ENCODE measurements at regions not wholly inside any gene's neighbourhood (a gene's known extent, or its start where the extent isn't known, plus 50 kb on each side); places are given as distances from the start of the nearest gene placed in this dataset.
"Not testable (repeated sequence)": the region's sequence is repeated elsewhere in the genome, so short reads cannot be mapped to it uniquely, and the experiment has no call there.

DNA sequence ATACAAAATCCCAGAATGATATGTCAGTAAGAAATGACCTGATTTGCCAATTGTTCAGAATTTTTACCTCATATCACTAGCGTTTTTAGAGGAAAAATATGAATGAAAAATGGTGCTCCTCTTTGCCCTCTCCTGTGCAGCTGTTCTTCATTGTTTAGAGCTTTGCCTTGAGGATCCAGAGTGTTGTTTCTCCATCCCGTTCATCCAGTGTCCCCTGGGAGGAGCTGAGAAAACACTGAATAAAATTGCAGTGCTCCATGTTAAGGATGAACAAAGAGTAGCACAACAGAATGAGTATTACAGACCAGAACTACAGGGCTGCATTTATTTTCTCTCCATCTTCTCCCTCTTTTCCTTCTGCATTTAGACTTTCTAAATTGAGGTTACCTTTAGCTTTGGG is 133.1 kb downstream of the ADCYAP1 start:
- DNase-seq (ENCODE audit: low read depth in 3 of 3, low spot score in 2 of 3) = no peak

- DNase-seq (ENCODE audit: low read depth in 3 of 3, low spot score in 2 of 3) = no peak
Observed at GRCh38 chr18:1039421-1039820, 134.8 kb downstream of the ADCYAP1 start.

DNA sequence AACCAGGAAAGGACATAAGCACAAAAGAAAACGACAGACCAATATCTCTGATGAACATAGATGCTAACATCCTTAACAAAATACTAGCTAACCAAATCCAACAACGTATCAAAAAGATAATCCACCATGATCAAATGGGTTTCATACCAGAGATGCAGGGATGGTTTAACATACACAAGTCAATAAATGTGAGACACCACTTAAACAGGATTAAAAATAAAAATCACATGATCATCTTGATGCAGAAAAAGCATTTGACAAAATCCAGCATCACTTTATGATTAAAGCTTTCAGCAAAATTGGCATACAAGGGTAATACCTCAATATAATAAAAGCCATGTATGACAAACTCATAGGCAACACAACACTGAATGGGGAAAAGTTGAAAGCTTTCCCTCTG is 138.4 kb downstream of the ADCYAP1 start:
- DNase-seq (ENCODE audit: low read depth in 3 of 3, low spot score in 2 of 3) = not testable (repeated sequence)

GRCh38 chr18:1045658-1046057 is 141.0 kb downstream of the ADCYAP1 start:
- DNase-seq (ENCODE audit: low read depth in 3 of 3, low spot score in 2 of 3) = no peak

- DNase-seq (ENCODE audit: low read depth in 3 of 3, low spot score in 2 of 3) = no peak
Observed at GRCh38 chr18:1047406-1047805, 142.7 kb downstream of the ADCYAP1 start.

GRCh38 chr18:1048032-1048431 is 143.4 kb downstream of the ADCYAP1 start:
- DNase-seq (ENCODE audit: low read depth in 3 of 3, low spot score in 2 of 3) = no peak

DNA sequence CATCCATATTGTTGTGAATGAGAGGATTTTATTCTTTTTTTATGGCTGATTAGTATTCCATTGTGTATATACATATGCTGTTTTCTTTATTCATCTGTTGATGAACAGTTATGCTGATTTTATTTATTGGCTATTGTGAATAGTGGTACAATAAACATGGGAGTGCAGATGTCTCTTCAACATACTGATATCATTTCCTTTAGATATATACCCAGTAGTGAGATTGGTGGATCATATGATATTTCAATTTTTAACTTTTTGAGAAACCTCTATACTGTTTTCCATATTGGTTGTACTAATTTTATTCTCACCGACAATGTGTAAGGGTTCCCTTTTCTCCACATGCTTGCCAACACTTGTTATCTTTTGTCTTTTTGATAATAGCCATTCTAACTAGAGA is 144.5 kb downstream of the ADCYAP1 start:
- DNase-seq (ENCODE audit: low read depth in 3 of 3, low spot score in 2 of 3) = no peak

DNA sequence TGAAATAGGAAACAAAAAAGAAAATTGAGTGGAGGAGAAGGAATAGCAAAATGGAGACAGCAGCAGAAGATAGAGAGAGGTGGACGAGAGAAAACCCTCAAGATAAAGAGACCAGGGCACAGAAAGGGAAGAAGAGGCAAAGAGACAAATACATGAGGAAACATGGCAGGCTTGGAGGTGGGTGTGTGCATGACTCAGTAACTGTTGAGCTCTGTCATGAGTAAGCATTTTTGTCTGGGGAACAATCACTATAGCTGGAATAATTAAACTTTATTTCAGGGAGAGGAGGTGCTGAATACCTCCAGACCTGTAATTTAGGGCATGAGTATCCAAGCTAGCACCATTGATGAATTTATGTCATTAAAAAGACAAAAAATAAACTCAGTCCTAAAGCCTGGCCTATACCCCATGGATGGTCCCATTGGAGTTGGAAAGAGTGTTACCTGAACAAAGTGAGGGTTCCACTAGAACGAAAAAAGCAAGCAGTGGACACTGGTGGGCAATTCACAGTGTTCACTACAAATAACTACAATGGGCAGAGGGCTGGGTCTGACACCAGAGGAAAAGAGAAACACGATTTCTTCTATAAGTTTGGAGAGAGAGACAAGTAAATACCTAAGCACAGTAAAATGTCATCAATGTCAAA is 145.5 kb downstream of the ADCYAP1 start:
- DNase-seq (ENCODE audit: low read depth in 3 of 3, low spot score in 2 of 3) = no peak

- no peak for DNase-seq (ENCODE audit: low read depth in 3 of 3, low spot score in 2 of 3)
Observed at GRCh38 chr18:1052301-1052700, 147.6 kb downstream of the ADCYAP1 start.

DNA sequence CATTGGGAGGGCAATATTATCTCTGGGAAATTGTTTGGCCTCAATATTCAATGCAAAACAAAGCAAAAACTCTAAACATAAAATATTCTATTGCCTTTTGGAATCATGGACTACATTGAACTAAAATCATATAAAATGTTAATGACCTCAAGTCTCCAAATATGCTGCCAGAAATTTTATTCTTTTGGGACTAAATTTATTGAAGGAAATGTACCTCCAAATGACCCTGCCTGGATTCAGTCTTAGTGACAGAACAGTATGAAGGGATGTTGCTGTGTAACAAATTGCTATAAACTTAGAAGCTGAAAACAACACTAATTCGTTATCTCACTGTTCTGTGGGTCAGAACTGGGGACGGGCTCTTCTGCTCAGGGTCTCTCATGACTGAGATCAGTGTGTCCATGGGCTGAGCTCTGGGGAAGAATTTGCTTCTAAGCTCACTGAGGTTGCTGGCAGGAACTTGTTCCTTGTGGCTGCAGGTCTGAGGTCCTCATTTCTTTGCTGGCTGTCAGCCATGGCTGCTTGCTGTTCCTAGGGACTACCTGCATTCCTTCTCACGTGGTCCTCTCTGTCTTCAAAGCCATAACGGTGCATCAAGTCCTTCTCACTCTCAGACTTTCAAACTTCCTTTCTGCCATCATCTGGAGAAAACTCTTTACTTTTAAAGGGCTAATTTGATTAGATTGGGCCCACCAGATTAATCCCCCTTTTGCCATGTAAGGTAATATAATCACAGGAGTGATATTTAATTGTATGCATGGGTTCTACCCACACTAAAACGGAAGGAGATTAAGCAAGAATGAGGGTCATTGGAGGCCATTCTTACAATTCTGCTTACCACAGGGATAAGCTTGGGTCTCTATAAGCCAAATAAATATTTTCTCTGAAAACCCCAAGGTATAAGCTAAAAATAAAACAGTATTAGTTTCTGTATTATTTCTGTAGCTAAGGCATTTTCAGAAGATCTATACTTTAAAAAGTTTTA is 149.0 kb downstream of the ADCYAP1 start:
- no peak for DNase-seq (ENCODE audit: low read depth in 3 of 3, low spot score in 2 of 3)

GRCh38 chr18:1056404-1056803 is 151.7 kb downstream of the ADCYAP1 start:
- DNase-seq (ENCODE audit: low read depth in 3 of 3, low spot score in 2 of 3) = no peak

GRCh38 chr18:1057367-1057766 is 152.7 kb downstream of the ADCYAP1 start:
- no peak for DNase-seq (ENCODE audit: low read depth in 3 of 3, low spot score in 2 of 3)

GRCh38 chr18:1062588-1062987 is 157.9 kb downstream of the ADCYAP1 start:
- DNase-seq (ENCODE audit: low read depth in 3 of 3, low spot score in 2 of 3) = no peak

- DNase-seq (ENCODE audit: low read depth in 3 of 3, low spot score in 2 of 3) = no peak
Observed at GRCh38 chr18:1075322-1075721, 170.7 kb downstream of the ADCYAP1 start.

DNA sequence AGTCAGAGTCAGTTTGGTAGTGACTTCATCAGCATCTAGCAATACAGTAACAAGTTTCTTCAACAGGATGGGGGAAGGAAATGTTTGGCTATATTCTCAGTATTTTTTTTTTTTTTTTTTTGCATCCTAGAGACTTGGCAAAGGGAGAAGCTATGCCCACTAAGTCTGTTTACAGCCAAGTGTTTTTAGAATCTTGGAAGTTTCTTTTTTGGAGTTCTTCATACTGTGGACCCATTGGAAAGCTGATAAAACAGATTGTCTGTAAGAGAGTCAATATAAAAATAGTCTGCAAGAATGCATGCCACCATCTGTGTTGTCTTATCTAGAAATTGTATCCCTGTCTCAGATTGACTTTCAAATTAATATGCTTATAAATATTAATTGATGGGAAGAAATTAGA is 171.2 kb downstream of the ADCYAP1 start:
- DNase-seq (ENCODE audit: low read depth in 3 of 3, low spot score in 2 of 3) = no peak

- no peak for DNase-seq (ENCODE audit: low read depth in 3 of 3, low spot score in 2 of 3)
Observed at GRCh38 chr18:1078301-1078700, 173.6 kb downstream of the ADCYAP1 start.

- not testable (repeated sequence) for DNase-seq (ENCODE audit: low read depth in 3 of 3, low spot score in 2 of 3)
Observed at GRCh38 chr18:1083675-1084074, 179.0 kb downstream of the ADCYAP1 start.

DNA sequence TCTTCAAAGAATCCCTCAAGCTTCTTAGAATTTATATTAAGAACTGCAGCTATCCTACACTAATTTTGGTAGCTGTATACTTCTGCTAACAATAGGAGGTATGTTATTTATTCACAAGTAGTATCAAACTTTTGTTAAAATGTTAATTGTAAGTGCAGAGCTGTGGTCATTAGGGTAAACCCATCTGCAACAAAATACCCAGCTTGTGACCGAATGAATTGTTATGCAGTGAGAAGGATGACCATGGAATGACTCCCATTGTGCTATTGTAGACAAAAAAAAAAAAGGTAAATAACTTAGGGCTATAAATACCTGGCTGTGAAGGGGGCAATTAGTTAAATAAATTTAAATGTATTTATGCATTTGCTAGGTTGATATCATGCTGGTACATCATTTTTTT is 186.1 kb downstream of the ADCYAP1 start:
- no peak for DNase-seq (ENCODE audit: low read depth in 3 of 3, low spot score in 2 of 3)

DNA sequence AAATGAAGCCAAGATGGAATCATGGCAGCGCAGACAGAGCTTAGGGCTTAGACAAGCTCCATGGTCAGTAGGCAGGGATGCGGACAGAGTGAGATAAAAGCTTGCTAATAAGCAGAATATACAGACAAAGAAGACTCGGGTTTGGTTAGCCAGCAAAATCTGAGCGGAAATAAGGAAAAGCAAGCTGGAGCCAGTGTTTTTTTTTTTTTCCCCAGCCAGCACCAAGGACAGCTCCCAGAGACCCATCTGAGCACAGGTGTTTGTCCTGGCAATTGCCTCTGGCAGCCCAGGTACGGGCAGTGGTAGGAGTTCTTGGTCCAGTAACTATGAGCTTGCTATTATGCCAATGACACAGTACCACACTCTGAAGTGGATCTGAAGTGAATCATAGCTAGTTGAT is 187.6 kb downstream of the ADCYAP1 start:
- DNase-seq (ENCODE audit: low read depth in 3 of 3, low spot score in 2 of 3) = peak in 1 of 3 donors; percentile 24

- no peak for DNase-seq (ENCODE audit: low read depth in 3 of 3, low spot score in 2 of 3)
Observed at GRCh38 chr18:1094409-1094808, 189.7 kb downstream of the ADCYAP1 start.

- not testable (repeated sequence) for DNase-seq (ENCODE audit: low read depth in 3 of 3, low spot score in 2 of 3)
Observed at GRCh38 chr18:1097991-1098735, 193.5 kb downstream of the ADCYAP1 start.
